CD14-positive monocyte (primary cell): ENCODE measurements at regions not wholly inside any gene's neighbourhood (a gene's known extent, or its start where the extent isn't known, plus 50 kb on each side); places are given as distances from the start of the nearest gene placed in this dataset.

Experiments used
- DNase-seq, 3 donors: peaks; one replicate each; pipeline ENCODE4 v3.0.0-alpha.2; 2011 to 2022
- H2AFZ ChIP-seq: 2 replicates; pipeline ENCODE4 v1.6.0; 2012; ENCODE audit warnings: mild to moderate bottlenecking, low read depth, low read length, inconsistent platforms; ENCODE audit not compliant: insufficient read depth, poor library complexity, severe bottlenecking
- H3K27ac ChIP-seq, 2 donors: 1 replicate in 1 of 2; 2 replicates in 1 of 2; pipeline ENCODE4 v1.5.1; 2012 to 2013; ENCODE audit warnings: low read length in 2 of 2, control low read depth in 1 of 2, inconsistent platforms in 1 of 2, low read depth in 1 of 2, mild to moderate bottlenecking in 1 of 2
- H3K27me3 ChIP-seq, 2 donors: one replicate each; pipeline versions ENCODE4 v1.6.0 to v1.6.1; 2011 to 2013; ENCODE audit warnings: low read length in 2 of 2; ENCODE audit not compliant: control insufficient read depth in 2 of 2, insufficient read depth in 2 of 2
- H3K36me3 ChIP-seq, 2 donors: replicated peaks in 1 of 2; 1 replicate in 1 of 2; 2 replicates in 1 of 2; pipeline versions ENCODE4 v1.5.1 to v1.6.1; 2012 to 2013; ENCODE audit warnings: low read length in 2 of 2, control low read depth in 1 of 2, inconsistent platforms in 1 of 2, mild to moderate bottlenecking in 1 of 2; ENCODE audit not compliant: insufficient read depth in 2 of 2, control insufficient read depth in 1 of 2
- H3K4me1 ChIP-seq, 2 donors: 1 replicate in 1 of 2; 2 replicates in 1 of 2; pipeline versions ENCODE4 v1.5.1 to v1.6.1; 2012 to 2013; ENCODE audit warnings: low read length in 2 of 2, control low read depth in 1 of 2, inconsistent platforms in 1 of 2, mild to moderate bottlenecking in 1 of 2, moderate library complexity in 1 of 2; ENCODE audit not compliant: insufficient read depth in 2 of 2, control insufficient read depth in 1 of 2
- H3K4me2 ChIP-seq: replicated peaks from 2 replicates; pipeline ENCODE3; 2012; ENCODE audit warnings: low read length, moderate library complexity, mild to moderate bottlenecking; ENCODE audit not compliant: poor library complexity, severe bottlenecking; ENCODE audit errors: extremely low read depth
- H3K4me3 ChIP-seq, 3 experiments: fragments of 200-600 bp in 1 of 3; sonication (generic) in 1 of 3; replicated peaks in 1 of 3; 1 replicate in 2 of 3; 2 replicates in 1 of 3; pipeline ENCODE4 v1.5.1; 2011 to 2013; ENCODE audit warnings: low read length in 3 of 3, mild to moderate bottlenecking in 3 of 3, control low read depth in 2 of 3, low read depth in 2 of 3, inconsistent platforms in 1 of 3, moderate library complexity in 1 of 3
- H3K79me2 ChIP-seq: 2 replicates; pipeline ENCODE4 v1.6.0; 2012; ENCODE audit warnings: mild to moderate bottlenecking, control low read depth, inconsistent platforms, low read length, moderate library complexity; ENCODE audit not compliant: insufficient read depth
- H3K9ac ChIP-seq: 2 replicates; pipeline ENCODE4 v1.6.0; 2017; ENCODE audit warnings: low read length, mild to moderate bottlenecking; ENCODE audit not compliant: insufficient read depth, poor library complexity, severe bottlenecking
- H3K9me3 ChIP-seq, 2 donors: replicated peaks in 1 of 2; 1 replicate in 1 of 2; 2 replicates in 1 of 2; pipeline versions ENCODE4 v1.5.1 to v1.6.1; 2012 to 2013; ENCODE audit warnings: low read length in 2 of 2, control low read depth in 1 of 2; ENCODE audit not compliant: control insufficient read depth in 1 of 2, insufficient read depth in 1 of 2
- H4K20me1 ChIP-seq: 2 replicates; pipeline ENCODE4 v1.6.0; 2012; ENCODE audit warnings: mild to moderate bottlenecking, low read length, control low read depth, moderate library complexity; ENCODE audit not compliant: insufficient read depth
- H3K27ac Mint-ChIP-seq, 7 donors: one replicate each; pipeline ENCODE4 v1.8.0; 2020; ENCODE audit warnings: mild to moderate bottlenecking in 7 of 7, mixed read lengths in 7 of 7, moderate library complexity in 6 of 7, inconsistent platforms in 2 of 7
- H3K27me3 Mint-ChIP-seq, 3 donors: one replicate each; pipeline ENCODE4 v1.8.0; 2021 to 2022; ENCODE audit warnings: low read depth in 3 of 3, mild to moderate bottlenecking in 3 of 3, mixed read lengths in 3 of 3, moderate library complexity in 3 of 3, inconsistent platforms in 1 of 3
- H3K36me3 Mint-ChIP-seq, 2 donors: one replicate each; pipeline ENCODE4 v1.8.0; 2020; ENCODE audit warnings: mixed read lengths in 2 of 2, inconsistent platforms in 1 of 2, mild to moderate bottlenecking in 1 of 2
- H3K4me1 Mint-ChIP-seq: one replicate; pipeline ENCODE4 v1.8.0; 2020; ENCODE audit warnings: mild to moderate bottlenecking, mixed read lengths
- H3K4me3 Mint-ChIP-seq, 2 donors: one replicate each; pipeline ENCODE4 v1.8.0; 2020; ENCODE audit warnings: mild to moderate bottlenecking in 2 of 2, mixed read lengths in 2 of 2, moderate library complexity in 1 of 2
- H3K9me3 Mint-ChIP-seq, 7 donors: one replicate each; pipeline ENCODE4 v1.8.0; 2020 to 2022; ENCODE audit warnings: mixed read lengths in 7 of 7, mild to moderate bottlenecking in 6 of 7, moderate library complexity in 6 of 7, inconsistent platforms in 2 of 7
- WGBS: methylation state at CpG from one replicate; pipeline ENCODE4 v1.1.5; 2013; ENCODE audit warnings: missing lambda C conversion rate; ENCODE audit not compliant: insufficient coverage; 5-methylcytosine and 5-hydroxymethylcytosine counted together
- intact Hi-C, 2 donors: fragments of 100-400 bp; cut with micrococcal nuclease; formaldehyde crosslinking; loops; one replicate each; pipeline versions ENCODE4 v1.15.0 to v1.15.1; 2023
- TF ChIP-seq, protein P1 (sequence below): fragments of 200-600 bp; IDR thresholded peaks from one replicate; pipeline ENCODE4 v1.8.0; 2022; ENCODE audit warnings: antibody characterized with exemption, mild to moderate bottlenecking

GRCh38 chr10:126732868-126733267 lies 62.4 kb upstream of the C10orf90 start:
- 60% methylated on average over 1 of the region's 5 CpGs for WGBS
- no peaks in the 10 kb centered on the region for H3K36me3 Mint-ChIP-seq
- H3K27ac Mint-ChIP-seq = no peak overlapping the region

GRCh38 chr10:126734015-126734414 lies 63.5 kb upstream of the C10orf90 start:
- no peaks in the 10 kb centered on the region for H3K36me3 Mint-ChIP-seq
- no peaks in the 10 kb centered on the region for H3K4me1 Mint-ChIP-seq
- no peak overlapping the region for H3K27ac ChIP-seq
- no peaks in the 10 kb centered on the region for H3K36me3 ChIP-seq
- H3K9me3 Mint-ChIP-seq = peaks cover 0 to under 1% (median 0%) of the 10 kb centered on the region in 7 donors
- H3K4me3 ChIP-seq = no peak overlapping the region
- no peak for DNase-seq
- 79% methylated on average over 1 of the region's 3 CpGs for WGBS
- intact Hi-C loops = no loop called here
- H3K27me3 Mint-ChIP-seq = peaks cover 0 to 2% (median 0%) of the 10 kb centered on the region in 3 donors
- H4K20me1 ChIP-seq = no peaks in the 10 kb centered on the region
- no peak overlapping the region for H3K27ac Mint-ChIP-seq
- no peak overlapping the region for H3K4me2 ChIP-seq
- TF ChIP-seq, protein P1, sequence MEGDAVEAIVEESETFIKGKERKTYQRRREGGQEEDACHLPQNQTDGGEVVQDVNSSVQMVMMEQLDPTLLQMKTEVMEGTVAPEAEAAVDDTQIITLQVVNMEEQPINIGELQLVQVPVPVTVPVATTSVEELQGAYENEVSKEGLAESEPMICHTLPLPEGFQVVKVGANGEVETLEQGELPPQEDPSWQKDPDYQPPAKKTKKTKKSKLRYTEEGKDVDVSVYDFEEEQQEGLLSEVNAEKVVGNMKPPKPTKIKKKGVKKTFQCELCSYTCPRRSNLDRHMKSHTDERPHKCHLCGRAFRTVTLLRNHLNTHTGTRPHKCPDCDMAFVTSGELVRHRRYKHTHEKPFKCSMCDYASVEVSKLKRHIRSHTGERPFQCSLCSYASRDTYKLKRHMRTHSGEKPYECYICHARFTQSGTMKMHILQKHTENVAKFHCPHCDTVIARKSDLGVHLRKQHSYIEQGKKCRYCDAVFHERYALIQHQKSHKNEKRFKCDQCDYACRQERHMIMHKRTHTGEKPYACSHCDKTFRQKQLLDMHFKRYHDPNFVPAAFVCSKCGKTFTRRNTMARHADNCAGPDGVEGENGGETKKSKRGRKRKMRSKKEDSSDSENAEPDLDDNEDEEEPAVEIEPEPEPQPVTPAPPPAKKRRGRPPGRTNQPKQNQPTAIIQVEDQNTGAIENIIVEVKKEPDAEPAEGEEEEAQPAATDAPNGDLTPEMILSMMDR = no peak
- no peaks in the 10 kb centered on the region for H3K4me1 ChIP-seq
- no peak overlapping the region for H2AFZ ChIP-seq
- no peaks in the 10 kb centered on the region for H3K9me3 ChIP-seq
- no peak overlapping the region for H3K9ac ChIP-seq
- H3K4me3 Mint-ChIP-seq = no peak overlapping the region
- H3K27me3 ChIP-seq = no peaks in the 10 kb centered on the region
- H3K79me2 ChIP-seq = no peaks in the 10 kb centered on the region

More at GRCh38 chr10:126732868-126733267, 62.4 kb upstream of the C10orf90 start:
- H3K9ac ChIP-seq = no peak overlapping the region
- H4K20me1 ChIP-seq = no peaks in the 10 kb centered on the region
- H3K79me2 ChIP-seq = no peaks in the 10 kb centered on the region
- no peak overlapping the region for H3K4me2 ChIP-seq
- H3K27me3 ChIP-seq = no peaks in the 10 kb centered on the region
- H3K36me3 ChIP-seq = no peaks in the 10 kb centered on the region
- peaks cover 0 to 2% (median 0%) of the 10 kb centered on the region in 3 donors for H3K27me3 Mint-ChIP-seq
- no peak for DNase-seq
- H3K9me3 ChIP-seq = no peaks in the 10 kb centered on the region
- no peaks in the 10 kb centered on the region for H3K4me1 ChIP-seq
- TF ChIP-seq, protein P1 = no peak
- intact Hi-C loops = no loop called here
- H2AFZ ChIP-seq = no peak overlapping the region
- peaks cover 0 to 1% (median 0%) of the 10 kb centered on the region in 7 donors for H3K9me3 Mint-ChIP-seq
- no peak overlapping the region for H3K4me3 ChIP-seq
- H3K27ac ChIP-seq = no peak overlapping the region
- H3K4me3 Mint-ChIP-seq = no peak overlapping the region
- H3K4me1 Mint-ChIP-seq = no peaks in the 10 kb centered on the region
